H9 (cell line): ENCODE measurements at regions not wholly inside any gene's neighbourhood (a gene's known extent, or its start where the extent isn't known, plus 50 kb on each side); places are given as distances from the start of the nearest gene placed in this dataset.

Experiments
- DNase-seq: peaks from one replicate; pipeline ENCODE4 v3.0.0-alpha.2; 2017
- H2AFZ ChIP-seq: one replicate; pipeline ENCODE4 v1.6.1; 2013; ENCODE audit warnings: mild to moderate bottlenecking, low read length, control low read depth, moderate library complexity
- H2AK5ac ChIP-seq: 2 replicates; pipeline ENCODE4 v1.6.1; 2013; ENCODE audit warnings: low read length, control low read depth, mixed read lengths; ENCODE audit not compliant: insufficient read length
- H2BK120ac ChIP-seq: one replicate; pipeline ENCODE4 v1.6.1; 2013; ENCODE audit warnings: low read depth, mild to moderate bottlenecking, low read length, control low read depth, inconsistent platforms; ENCODE audit not compliant: poor library complexity, severe bottlenecking
- H2BK12ac ChIP-seq: 2 replicates; pipeline ENCODE4 v1.6.1; 2013; ENCODE audit warnings: low read length, control low read depth, mixed read lengths, low read depth; ENCODE audit not compliant: insufficient read length
- H2BK15ac ChIP-seq: 2 replicates; pipeline ENCODE4 v1.6.1; 2013; ENCODE audit warnings: low read depth, low read length, control low read depth
- H2BK20ac ChIP-seq: one replicate; pipeline ENCODE4 v1.6.1; 2013; ENCODE audit warnings: low read depth, mild to moderate bottlenecking, low read length, control low read depth, inconsistent platforms; ENCODE audit not compliant: poor library complexity, severe bottlenecking
- H2BK5ac ChIP-seq: 2 replicates; pipeline ENCODE4 v1.6.1; 2013; ENCODE audit warnings: low read length, control low read depth, mixed read lengths; ENCODE audit not compliant: insufficient read length
- H3K14ac ChIP-seq: 2 replicates; pipeline ENCODE4 v1.6.1; 2013; ENCODE audit warnings: low read length, control low read depth; ENCODE audit not compliant: insufficient read depth
- H3K18ac ChIP-seq: 2 replicates; pipeline ENCODE4 v1.6.1; 2013; ENCODE audit warnings: low read depth, mild to moderate bottlenecking, mixed read lengths, low read length, control low read depth; ENCODE audit not compliant: insufficient read length
- H3K23ac ChIP-seq: 2 replicates; pipeline ENCODE4 v1.6.1; 2013; ENCODE audit warnings: low read length, control low read depth, mixed read lengths, low read depth; ENCODE audit not compliant: insufficient read length
- H3K23me2 ChIP-seq: 2 replicates; pipeline ENCODE4 v1.6.1; 2013; ENCODE audit warnings: low read depth, mild to moderate bottlenecking, mixed read lengths, low read length, control low read depth; ENCODE audit not compliant: insufficient read length, poor library complexity, severe bottlenecking
- H3K27ac ChIP-seq: 2 replicates; pipeline ENCODE4 v1.5.1; 2013; ENCODE audit warnings: low read length, control low read depth, mixed read lengths, low read depth; ENCODE audit not compliant: insufficient read length
- H3K27me3 ChIP-seq: 2 replicates; pipeline ENCODE4 v1.6.1; 2013; ENCODE audit warnings: low read length, control low read depth, inconsistent platforms; ENCODE audit not compliant: insufficient read depth
- H3K4ac ChIP-seq: 2 replicates; pipeline ENCODE4 v1.6.1; 2013; ENCODE audit warnings: low read depth, mild to moderate bottlenecking, control low read depth, inconsistent platforms, low read length, moderate library complexity
- H3K4me1 ChIP-seq: 2 replicates; pipeline ENCODE4 v1.6.1; 2013; ENCODE audit warnings: low read length, control low read depth, inconsistent platforms; ENCODE audit not compliant: insufficient read depth
- H3K4me2 ChIP-seq: 2 replicates; pipeline ENCODE4 v1.6.1; 2013; ENCODE audit warnings: low read length, control low read depth, mixed read lengths; ENCODE audit not compliant: insufficient read length, insufficient read depth
- H3K56ac ChIP-seq: 2 replicates; pipeline ENCODE4 v1.6.1; 2013; ENCODE audit warnings: low read depth, mild to moderate bottlenecking, mixed read lengths, low read length, control low read depth; ENCODE audit not compliant: insufficient read length
- H3K79me1 ChIP-seq: 2 replicates; pipeline ENCODE4 v1.6.1; 2013; ENCODE audit warnings: low read depth, mild to moderate bottlenecking, moderate library complexity, low read length, control low read depth, inconsistent platforms; ENCODE audit not compliant: insufficient read depth, poor library complexity, severe bottlenecking
- H3K79me2 ChIP-seq: 2 replicates; pipeline ENCODE4 v1.6.1; 2013; ENCODE audit warnings: low read length, control low read depth, inconsistent platforms; ENCODE audit not compliant: insufficient read depth
- H3K9ac ChIP-seq: 2 replicates; pipeline ENCODE4 v1.6.1; 2013; ENCODE audit warnings: low read length, control low read depth, mixed read lengths; ENCODE audit not compliant: insufficient read length; ENCODE audit errors: extremely low read depth
- H3K9me3 ChIP-seq: one replicate; pipeline ENCODE4 v1.6.1; 2013; ENCODE audit warnings: low read depth, low read length, inconsistent platforms; ENCODE audit not compliant: control insufficient read depth
- H3T11ph ChIP-seq: one replicate; pipeline ENCODE4 v1.6.1; 2013; ENCODE audit warnings: mild to moderate bottlenecking, low read length, control low read depth, inconsistent platforms
- H4K20me1 ChIP-seq: one replicate; pipeline ENCODE4 v1.6.1; 2013; ENCODE audit not compliant: control insufficient read depth, insufficient read length, insufficient read depth
- H4K5ac ChIP-seq: 2 replicates; pipeline ENCODE4 v1.6.1; 2013; ENCODE audit warnings: low read depth, mild to moderate bottlenecking, mixed read lengths, low read length, control low read depth; ENCODE audit not compliant: insufficient read length
- H4K8ac ChIP-seq: replicated peaks from 2 replicates; pipeline ENCODE4 v1.6.1; 2013; ENCODE audit warnings: low read length, control low read depth, mixed read lengths, low read depth; ENCODE audit not compliant: insufficient read length
- H4K91ac ChIP-seq: 2 replicates; pipeline ENCODE4 v1.6.1; 2013; ENCODE audit warnings: low read depth, mild to moderate bottlenecking, moderate library complexity, mixed read lengths, low read length, control low read depth; ENCODE audit not compliant: insufficient read length
- H3K27ac Mint-ChIP-seq, 3 experiments: 2 replicates in 2 of 3; 3 replicates in 1 of 3; pipeline ENCODE4 v1.8.0; 2020 to 2021; ENCODE audit warnings: mixed read lengths in 3 of 3, mild to moderate bottlenecking in 1 of 3, moderate library complexity in 1 of 3
- H3K27me3 Mint-ChIP-seq: 2 replicates; pipeline ENCODE4 v1.8.0; 2021; ENCODE audit warnings: low read depth, mild to moderate bottlenecking, moderate library complexity, mixed read lengths
- H3K36me3 Mint-ChIP-seq, 3 experiments: 2 replicates in 2 of 3; 3 replicates in 1 of 3; pipeline ENCODE4 v1.8.0; 2020 to 2021; ENCODE audit warnings: low read depth in 3 of 3, mixed read lengths in 3 of 3; ENCODE audit not compliant: insufficient read depth in 1 of 3
- H3K4me1 Mint-ChIP-seq, 2 experiments: 2 replicates each; pipeline ENCODE4 v1.8.0; 2020; ENCODE audit warnings: mixed read lengths in 2 of 2
- H3K4me3 Mint-ChIP-seq, 2 experiments: 2 replicates in 1 of 2; 3 replicates in 1 of 2; pipeline ENCODE4 v1.8.0; 2020 to 2021; ENCODE audit warnings: mild to moderate bottlenecking in 2 of 2, mixed read lengths in 2 of 2, moderate library complexity in 1 of 2
- H3K9me3 Mint-ChIP-seq, 2 experiments: 2 replicates in 1 of 2; 3 replicates in 1 of 2; pipeline ENCODE4 v1.8.0; 2020; ENCODE audit warnings: mild to moderate bottlenecking in 2 of 2, mixed read lengths in 2 of 2, moderate library complexity in 1 of 2
- WGBS: extraction: QIAGEN DNeasy Blood & Tissue Kit; methylation state at CpG from one replicate; pipeline ENCODE4 v1.1.7; 2013; ENCODE audit warnings: missing lambda C conversion rate, low lambda C conversion rate, mixed read lengths; ENCODE audit not compliant: insufficient read length; ENCODE audit errors: extremely low coverage; 5-methylcytosine and 5-hydroxymethylcytosine counted together
- TF ChIP-seq, protein P1 (sequence below): fragments of 200-600 bp; sonication (generic); conservative IDR thresholded peaks from 3 replicates; pipeline ENCODE4 v1.8.0; 2021; ENCODE audit warnings: antibody characterized with exemption, mild to moderate bottlenecking

DNA sequence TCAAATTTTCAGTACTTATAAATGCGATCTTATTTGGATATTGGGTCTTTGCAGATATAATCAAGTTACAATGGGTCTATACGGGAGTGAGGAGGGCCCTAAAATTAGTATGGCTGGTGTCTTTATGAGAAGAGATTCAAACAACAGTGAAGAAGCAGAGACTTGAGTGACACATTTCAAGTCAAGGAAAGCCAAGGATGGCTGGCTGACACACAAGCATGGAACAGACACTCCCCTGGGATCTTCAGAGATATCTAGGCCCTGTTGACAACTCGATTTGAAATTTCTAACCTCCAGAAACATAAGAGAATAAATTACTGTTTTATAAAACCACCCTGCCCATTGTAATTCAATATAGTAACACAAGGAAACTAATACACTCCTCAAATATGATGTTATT lies 1886.0 kb upstream of the PCDH7 start:
- H2BK12ac ChIP-seq: no peak overlapping the region
- Mint-ChIP-seq H3K27ac (no peak overlapping the region), H3K4me3 (no peak overlapping the region)

More for the DNA sequence above, 1886.0 kb upstream of the PCDH7 start:
- Histone ChIP-seq H3K79me1 (no peaks in the 10 kb centered on the region), H2BK20ac (no peak overlapping the region), H3K14ac (no peak overlapping the region), H2BK120ac (no peak overlapping the region), H3K56ac (no peak overlapping the region), H4K5ac (no peak overlapping the region), H3K4ac (no peak overlapping the region), H3T11ph (no peak overlapping the region), H2BK5ac (no peak overlapping the region), H3K23me2 (no peaks in the 10 kb centered on the region), H2AK5ac (no peak overlapping the region), H4K8ac (no peak overlapping the region), H3K4me1 (no peaks in the 10 kb centered on the region), H3K23ac (no peak overlapping the region), H4K91ac (no peak overlapping the region), H3K9me3 (no peaks in the 10 kb centered on the region), H2BK15ac (no peak overlapping the region), H2AFZ (no peak overlapping the region), H4K20me1 (no peaks in the 10 kb centered on the region), H3K27me3 (no peaks in the 10 kb centered on the region), H3K18ac (no peak overlapping the region), H3K4me2 (no peak overlapping the region), H3K27ac (no peak overlapping the region), H3K9ac (no peak overlapping the region), H3K79me2 (no peaks in the 10 kb centered on the region)
- Mint-ChIP-seq H3K4me1 (peaks cover 3% of the 10 kb centered on the region in 2 experiments; a peak in 1 of 4 replicates), H3K9me3 (peaks cover 0 to under 1% of the 10 kb centered on the region in 2 experiments; a peak in 2 of 5 replicates), H3K27me3 (no peaks in the 10 kb centered on the region), H3K36me3 (no peaks in the 10 kb centered on the region; a peak in 1 of 7 replicates)
- TF ChIP-seq, protein P1, sequence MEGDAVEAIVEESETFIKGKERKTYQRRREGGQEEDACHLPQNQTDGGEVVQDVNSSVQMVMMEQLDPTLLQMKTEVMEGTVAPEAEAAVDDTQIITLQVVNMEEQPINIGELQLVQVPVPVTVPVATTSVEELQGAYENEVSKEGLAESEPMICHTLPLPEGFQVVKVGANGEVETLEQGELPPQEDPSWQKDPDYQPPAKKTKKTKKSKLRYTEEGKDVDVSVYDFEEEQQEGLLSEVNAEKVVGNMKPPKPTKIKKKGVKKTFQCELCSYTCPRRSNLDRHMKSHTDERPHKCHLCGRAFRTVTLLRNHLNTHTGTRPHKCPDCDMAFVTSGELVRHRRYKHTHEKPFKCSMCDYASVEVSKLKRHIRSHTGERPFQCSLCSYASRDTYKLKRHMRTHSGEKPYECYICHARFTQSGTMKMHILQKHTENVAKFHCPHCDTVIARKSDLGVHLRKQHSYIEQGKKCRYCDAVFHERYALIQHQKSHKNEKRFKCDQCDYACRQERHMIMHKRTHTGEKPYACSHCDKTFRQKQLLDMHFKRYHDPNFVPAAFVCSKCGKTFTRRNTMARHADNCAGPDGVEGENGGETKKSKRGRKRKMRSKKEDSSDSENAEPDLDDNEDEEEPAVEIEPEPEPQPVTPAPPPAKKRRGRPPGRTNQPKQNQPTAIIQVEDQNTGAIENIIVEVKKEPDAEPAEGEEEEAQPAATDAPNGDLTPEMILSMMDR: no peak
- no peak for DNase-seq
- WGBS: no CpG with 5 or more reads among the region's 3 CpGs
